SK-N-SH treated with all-trans-retinoic acid at 6 μM for 48 hours (cell line): ENCODE measurements at regions not wholly inside any gene's neighbourhood (a gene's known extent, or its start where the extent isn't known, plus 50 kb on each side); places are given as distances from the start of the nearest gene placed in this dataset.

Source experiments
- ARNTL ChIP-seq: fragments of 450-650 bp; formaldehyde crosslinking; IDR thresholded peaks from 2 replicates; pipeline ENCODE4 v1.5.0; 2020; ENCODE audit warnings: low read depth, mild to moderate bottlenecking, moderate library complexity, borderline replicate concordance
- CREB5 ChIP-seq: fragments of 250-450 bp; sonication (Bioruptor Pico); IDR thresholded peaks from 2 replicates; pipeline ENCODE4 v1.5.1; 2020; ENCODE audit warnings: low read depth, mild to moderate bottlenecking, moderate library complexity
- CSDC2 ChIP-seq: fragments of 250-450 bp; sonication (Bioruptor Pico); IDR thresholded peaks from 2 replicates; pipeline ENCODE4 v1.5.0; 2020; ENCODE audit warnings: mild to moderate bottlenecking, moderate library complexity
- ESRRG ChIP-seq: fragments of 250-450 bp; sonication (Bioruptor Pico); IDR thresholded peaks from 2 replicates; pipeline ENCODE4 v1.6.1; 2021; ENCODE audit warnings: mild to moderate bottlenecking
- ISL1 ChIP-seq: fragments of 250-450 bp; sonication (Bioruptor Pico); IDR thresholded peaks from 2 replicates; pipeline ENCODE4 v2.1.2; 2022; ENCODE audit warnings: mild to moderate bottlenecking, moderate library complexity
- PATZ1 ChIP-seq: fragments of 250-450 bp; sonication (Bioruptor Pico); IDR thresholded peaks from 2 replicates; pipeline ENCODE4 v1.8.0; 2020; ENCODE audit warnings: mild to moderate bottlenecking, moderate library complexity, borderline replicate concordance
- RARB ChIP-seq: fragments of 250-450 bp; sonication (Bioruptor Pico); IDR thresholded peaks from 2 replicates; pipeline ENCODE4 v1.8.0; 2021; ENCODE audit warnings: mild to moderate bottlenecking, moderate library complexity
- TOX ChIP-seq: fragments of 250-450 bp; sonication (Bioruptor Pico); IDR thresholded peaks from 2 replicates; pipeline ENCODE4 v1.8.0; 2021; ENCODE audit warnings: mild to moderate bottlenecking, moderate library complexity, borderline replicate concordance
- ZNF565 ChIP-seq: fragments of 450-650 bp; formaldehyde crosslinking; conservative IDR thresholded peaks from 2 replicates; pipeline ENCODE4 v1.5.0; 2020; ENCODE audit warnings: low read depth, mild to moderate bottlenecking, moderate library complexity
- ZNF70 ChIP-seq: fragments of 450-650 bp; formaldehyde crosslinking; IDR thresholded peaks from 2 replicates; pipeline ENCODE4 v1.5.0; 2020; ENCODE audit warnings: mild to moderate bottlenecking, moderate library complexity

- TF ChIP-seq TOX (no peak), ZNF565 (CRISPR knock-in tag) (no peak), ISL1 (CRISPR knock-in tag) (no peak), RARB (CRISPR knock-in tag) (no peak), CREB5 (CRISPR knock-in tag) (no peak), ARNTL (CRISPR knock-in tag) (no peak), PATZ1 (CRISPR knock-in tag) (no peak), ZNF70 (CRISPR knock-in tag) (no peak), ESRRG (no peak), CSDC2 (no peak)
These were observed 551.8 kb upstream of the SOX11 start for GRCh38 chr2:5140347-5140746.
